Ovary (tissue), 7 donors: ENCODE measurements at regions not wholly inside any gene's neighbourhood (a gene's known extent, or its start where the extent isn't known, plus 50 kb on each side); places are given as distances from the start of the nearest gene placed in this dataset.

Experiments used
- DNase-seq, 5 donors: peaks; one replicate each; pipeline ENCODE4 v3.0.0-alpha.2; 2019 to 2020
- H3K27ac ChIP-seq, 2 donors: fragments of 200-600 bp; one replicate each; pipeline versions ENCODE4 v1.5.1 to v1.8.0; 2019 to 2022
- H3K27me3 ChIP-seq: fragments of 200-600 bp; one replicate; pipeline ENCODE4 v1.8.0; 2022
- H3K36me3 ChIP-seq: fragments of 200-600 bp; sonication (generic); one replicate; pipeline ENCODE4 v1.5.1; 2019
- H3K4me1 ChIP-seq: one replicate; pipeline ENCODE4 v1.8.1; 2013; ENCODE audit warnings: mild to moderate bottlenecking, moderate library complexity; ENCODE audit not compliant: insufficient read depth
- H3K4me3 ChIP-seq: fragments of 200-600 bp; sonication (generic); one replicate; pipeline ENCODE4 v1.5.1; 2017
- H3K9me3 ChIP-seq, 2 donors: fragments of 200-600 bp in 1 of 2; sonication (generic) in 1 of 2; one replicate each; pipeline versions ENCODE4 v1.5.1 to v1.8.1; 2013 to 2019; ENCODE audit warnings: mild to moderate bottlenecking in 1 of 2, moderate library complexity in 1 of 2
- EP300 ChIP-seq: sonication (generic); formaldehyde crosslinking; IDR thresholded peaks from one replicate; pipeline ENCODE4 v1.6.1; 2017; ENCODE audit warnings: antibody characterized with exemption
- POLR2A ChIP-seq: fragments of 450-650 bp; IDR thresholded peaks from one replicate; pipeline ENCODE4 v1.6.1; 2017; ENCODE audit warnings: antibody characterized with exemption, mild to moderate bottlenecking, moderate library complexity
- WGBS, 3 donors: extraction: QIAGEN DNeasy Blood & Tissue Kit in 1 of 3; methylation state at CpG; one replicate each; pipeline versions ENCODE4 v1.1.5 to v1.1.7; 2013 to 2017; 5-methylcytosine and 5-hydroxymethylcytosine counted together
- intact Hi-C, 4 donors: fragments of 100-400 bp; cut with DNase I; formaldehyde crosslinking; loops; one replicate each; pipeline versions ENCODE4 v1.11.0 to v1.15.1; 2022 to 2023
- TF ChIP-seq, protein P1 (sequence below), 3 donors: fragments of 450-650 bp in 2 of 3; fragments of 200-600 bp in 1 of 3; IDR thresholded peaks; one replicate each; pipeline versions ENCODE4 v1.5.1 to v1.8.0; 2016 to 2022; ENCODE audit warnings: antibody characterized with exemption in 3 of 3, mild to moderate bottlenecking in 1 of 3
- donor health status: DM: no; HTN: no; CAD: no; lungs with moderate emphysema.
- donor health status: DM: no; HTN: no; CAD: no.
- donor health status: Bipolar disorder and iron deficiency.
- donor health status: DM: no; HTN: no; CAD: no.
- donor health status: DM: yes; HTN: yes; CAD: no.

DNA sequence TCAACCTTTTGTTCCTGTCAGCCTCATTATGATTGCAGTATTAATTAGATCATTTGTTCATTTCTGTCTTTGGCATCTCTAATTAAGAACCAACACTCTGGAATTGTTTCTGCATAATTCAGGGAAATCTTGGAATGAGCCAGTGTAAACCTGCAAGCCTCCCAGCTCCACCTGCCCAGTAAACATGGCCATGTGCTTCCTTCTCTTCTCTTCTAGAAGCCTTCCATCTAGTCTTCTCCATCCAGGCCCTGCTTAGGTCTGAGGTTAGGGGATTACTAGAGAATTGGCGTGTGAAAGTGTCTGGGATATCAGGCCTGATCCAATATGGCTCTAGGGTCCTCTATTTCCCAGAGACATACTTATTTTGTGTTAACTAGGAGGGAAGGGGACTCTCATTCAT, 528.0 kb downstream of the AACS start:
- TF ChIP-seq, protein P1, sequence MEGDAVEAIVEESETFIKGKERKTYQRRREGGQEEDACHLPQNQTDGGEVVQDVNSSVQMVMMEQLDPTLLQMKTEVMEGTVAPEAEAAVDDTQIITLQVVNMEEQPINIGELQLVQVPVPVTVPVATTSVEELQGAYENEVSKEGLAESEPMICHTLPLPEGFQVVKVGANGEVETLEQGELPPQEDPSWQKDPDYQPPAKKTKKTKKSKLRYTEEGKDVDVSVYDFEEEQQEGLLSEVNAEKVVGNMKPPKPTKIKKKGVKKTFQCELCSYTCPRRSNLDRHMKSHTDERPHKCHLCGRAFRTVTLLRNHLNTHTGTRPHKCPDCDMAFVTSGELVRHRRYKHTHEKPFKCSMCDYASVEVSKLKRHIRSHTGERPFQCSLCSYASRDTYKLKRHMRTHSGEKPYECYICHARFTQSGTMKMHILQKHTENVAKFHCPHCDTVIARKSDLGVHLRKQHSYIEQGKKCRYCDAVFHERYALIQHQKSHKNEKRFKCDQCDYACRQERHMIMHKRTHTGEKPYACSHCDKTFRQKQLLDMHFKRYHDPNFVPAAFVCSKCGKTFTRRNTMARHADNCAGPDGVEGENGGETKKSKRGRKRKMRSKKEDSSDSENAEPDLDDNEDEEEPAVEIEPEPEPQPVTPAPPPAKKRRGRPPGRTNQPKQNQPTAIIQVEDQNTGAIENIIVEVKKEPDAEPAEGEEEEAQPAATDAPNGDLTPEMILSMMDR (IDR thresholded peaks at IDR 0.05) = no peak
- TF ChIP-seq EP300 (no peak), POLR2A (no peak)
- H3K4me3 ChIP-seq = no peak overlapping the region
- H3K36me3 ChIP-seq = no peaks in the 10 kb centered on the region
- no peaks in the 10 kb centered on the region for H3K27me3 ChIP-seq
- 69 to 83% (median 72%) methylated on average over 1 of the region's 1 CpG for WGBS, 3 donors
- H3K27ac ChIP-seq = no peak overlapping the region
- no peaks in the 10 kb centered on the region for H3K9me3 ChIP-seq
- intact Hi-C loops = no loop called here
- DNase-seq = no peak
- no peaks in the 10 kb centered on the region for H3K4me1 ChIP-seq

GRCh38 chr12:125604976-125605375, 539.7 kb downstream of the AACS start:
- no peaks in the 10 kb centered on the region for H3K9me3 ChIP-seq
- no peak overlapping the region for H3K27ac ChIP-seq
- DNase-seq = no peak
- H3K4me3 ChIP-seq = no peak overlapping the region
- no peaks in the 10 kb centered on the region for H3K27me3 ChIP-seq
- TF ChIP-seq POLR2A = no peak
- TF ChIP-seq, protein P1 (IDR thresholded peaks at IDR 0.05) = no peak
- no peak for TF ChIP-seq EP300
- 15 to 24% (median 18%) methylated on average over 4 of the region's 4 CpGs for WGBS, 3 donors
- H3K4me1 ChIP-seq = no peaks in the 10 kb centered on the region
- intact Hi-C loops = no loop called here
- H3K36me3 ChIP-seq = no peaks in the 10 kb centered on the region

- no peaks in the 10 kb centered on the region for H3K9me3 ChIP-seq
- no peak overlapping the region for H3K4me3 ChIP-seq
- H3K4me1 ChIP-seq = no peaks in the 10 kb centered on the region
- no peaks in the 10 kb centered on the region for H3K27me3 ChIP-seq
- H3K36me3 ChIP-seq = no peaks in the 10 kb centered on the region
- DNase-seq = no peak
- WGBS, 3 donors = 87 to 89% (median 89%) methylated on average over 5 of the region's 5 CpGs
- intact Hi-C loops = no loop called here
- TF ChIP-seq EP300 (no peak), POLR2A (no peak)
- TF ChIP-seq, protein P1 (IDR thresholded peaks at IDR 0.05) = no peak
- no peak overlapping the region for H3K27ac ChIP-seq
Observed at GRCh38 chr12:125606312-125606711, 541.1 kb downstream of the AACS start.

DNA sequence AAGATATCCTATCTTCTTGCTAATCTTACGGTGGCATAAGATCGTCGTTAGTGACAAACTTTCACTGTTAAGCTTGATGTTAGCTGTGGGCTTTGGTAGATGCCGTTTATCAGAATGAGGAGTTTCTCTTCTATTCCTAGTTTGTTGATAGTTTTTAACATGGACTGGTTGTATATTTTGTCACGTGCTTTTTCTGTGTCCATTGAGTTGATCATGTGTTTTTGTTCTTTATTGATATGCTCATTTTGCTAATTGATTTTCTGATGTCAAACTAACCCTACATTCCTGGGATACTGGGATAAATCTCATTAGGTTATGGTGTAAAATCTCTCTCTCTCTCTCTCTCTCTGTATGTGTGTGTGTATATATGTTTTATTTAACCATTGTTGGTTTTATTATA, 545.1 kb downstream of the AACS start:
- intact Hi-C loops = no loop called here
- no peak for TF ChIP-seq EP300
- TF ChIP-seq, protein P1 (IDR thresholded peaks at IDR 0.05) = no peak
- TF ChIP-seq POLR2A = no peak
- 72 to 81% (median 77%) methylated on average over 5 of the region's 5 CpGs for WGBS, 3 donors
- Histone ChIP-seq H3K27me3 (no peaks in the 10 kb centered on the region), H3K4me1 (no peaks in the 10 kb centered on the region), H3K36me3 (no peaks in the 10 kb centered on the region), H3K9me3 (no peaks in the 10 kb centered on the region), H3K27ac (no peak overlapping the region), H3K4me3 (no peak overlapping the region)
- DNase-seq = no peak

DNA sequence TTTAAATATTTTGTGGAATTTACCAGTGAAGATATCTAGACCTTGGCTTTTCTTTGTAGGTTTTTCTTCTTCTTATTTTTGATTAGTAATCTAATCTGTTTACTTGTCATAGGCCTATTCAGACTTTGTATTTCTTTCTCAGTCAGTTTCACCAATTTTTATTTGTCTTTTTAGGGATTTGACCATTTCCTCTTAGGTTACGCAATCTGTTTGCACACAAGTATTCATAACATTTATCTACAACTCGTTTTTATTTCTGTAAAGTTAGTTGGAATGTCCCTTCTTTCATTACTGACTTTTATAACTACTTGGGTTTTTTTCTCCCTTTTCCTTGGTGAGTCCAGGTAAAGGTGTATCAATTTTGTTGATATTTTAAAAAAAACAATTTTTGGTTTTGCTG, 545.7 kb downstream of the AACS start:
- Histone ChIP-seq H3K27ac (no peak overlapping the region), H3K27me3 (no peaks in the 10 kb centered on the region), H3K9me3 (no peaks in the 10 kb centered on the region), H3K36me3 (no peaks in the 10 kb centered on the region), H3K4me1 (no peaks in the 10 kb centered on the region), H3K4me3 (no peak overlapping the region)
- DNase-seq = no peak
- intact Hi-C loops = no loop called here
- WGBS, 3 donors = 45 to 59% (median 53%) methylated on average over 2 of the region's 2 CpGs
- TF ChIP-seq, protein P1 (IDR thresholded peaks at IDR 0.05) = no peak
- no peak for TF ChIP-seq EP300
- TF ChIP-seq POLR2A = no peak
